K562 (cell line): ENCODE measurements at regions not wholly inside any gene's neighbourhood (a gene's known extent, or its start where the extent isn't known, plus 50 kb on each side); places are given as distances from the start of the nearest gene placed in this dataset.

Experiments used
- ATF1 ChIP-seq, 2 experiments: fragments of 450-650 bp in 1 of 2; IDR thresholded peaks; 2 replicates each; pipeline ENCODE4 v1.6.1; 2016; ENCODE audit warnings: missing compliant biosample characterization in 1 of 2, missing genetic modification characterization in 1 of 2
- BCOR ChIP-seq: fragments of 450-650 bp; IDR thresholded peaks from 2 replicates; pipeline ENCODE4 v1.6.1; 2016
- E2F4 ChIP-seq: sonication (generic); formaldehyde crosslinking; IDR thresholded peaks from 2 replicates; pipeline ENCODE4 v1.8.0; 2022; ENCODE audit warnings: mild to moderate bottlenecking, low read depth, missing genetic modification reagents
- MCM3 ChIP-seq: fragments of 450-650 bp; IDR thresholded peaks from 2 replicates; pipeline ENCODE4 v1.6.1; 2016
- MYBL2 ChIP-seq, 2 experiments: fragments of 450-650 bp in 1 of 2; sonication (generic) in 1 of 2; formaldehyde crosslinking in 1 of 2; IDR thresholded peaks; 2 replicates each; pipeline versions ENCODE4 v1.6.1 to v1.8.1; 2017 to 2022; ENCODE audit warnings: borderline replicate concordance in 1 of 2, inconsistent platforms in 1 of 2, low read depth in 1 of 2, mild to moderate bottlenecking in 1 of 2, missing genetic modification reagents in 1 of 2, moderate library complexity in 1 of 2
- PKNOX1 ChIP-seq: fragments of 450-650 bp; IDR thresholded peaks from 2 replicates; pipeline ENCODE4 v1.6.1; 2016
- POLR2H ChIP-seq: IDR thresholded peaks from 2 replicates; pipeline ENCODE4 v1.6.1; 2016; ENCODE audit warnings: missing genetic modification characterization, low read depth, mild to moderate bottlenecking, control low read depth, missing compliant biosample characterization, moderate library complexity
- REST ChIP-seq, 2 experiments: fragments of 450-650 bp; formaldehyde crosslinking in 1 of 2; IDR thresholded peaks; 2 replicates each; pipeline versions ENCODE4 v1.4.0 to v1.6.1; 2014 to 2020; ENCODE audit warnings: mild to moderate bottlenecking in 2 of 2, borderline replicate concordance in 1 of 2, low read depth in 1 of 2
- SP2 ChIP-seq: IDR thresholded peaks from 2 replicates; pipeline ENCODE4 v1.6.1; 2011; ENCODE audit warnings: mild to moderate bottlenecking, low read depth, low read length, moderate library complexity; ENCODE audit not compliant: poor library complexity, severe bottlenecking; ENCODE audit errors: extremely low read depth
- SUPT5H ChIP-seq: fragments of 450-650 bp; IDR thresholded peaks from 2 replicates; pipeline ENCODE4 v1.6.1; 2016
- TAF1 ChIP-seq: IDR thresholded peaks from 2 replicates; pipeline ENCODE4 v1.6.1; 2011; ENCODE audit warnings: mild to moderate bottlenecking, low read length, moderate library complexity; ENCODE audit not compliant: insufficient read depth, control insufficient read depth, severe bottlenecking; ENCODE audit errors: extremely low read depth
- ZNF143 ChIP-seq: sonication (generic); formaldehyde crosslinking; IDR thresholded peaks from 2 replicates; pipeline ENCODE4 v1.9.0; 2022; ENCODE audit warnings: mild to moderate bottlenecking, missing genetic modification reagents
- TF ChIP-seq, protein P1 (sequence below): fragments of 250-450 bp; sonication (Bioruptor Pico); IDR thresholded peaks from 2 replicates; pipeline ENCODE4 v1.5.0; 2021; ENCODE audit warnings: mild to moderate bottlenecking, moderate library complexity

DNA sequence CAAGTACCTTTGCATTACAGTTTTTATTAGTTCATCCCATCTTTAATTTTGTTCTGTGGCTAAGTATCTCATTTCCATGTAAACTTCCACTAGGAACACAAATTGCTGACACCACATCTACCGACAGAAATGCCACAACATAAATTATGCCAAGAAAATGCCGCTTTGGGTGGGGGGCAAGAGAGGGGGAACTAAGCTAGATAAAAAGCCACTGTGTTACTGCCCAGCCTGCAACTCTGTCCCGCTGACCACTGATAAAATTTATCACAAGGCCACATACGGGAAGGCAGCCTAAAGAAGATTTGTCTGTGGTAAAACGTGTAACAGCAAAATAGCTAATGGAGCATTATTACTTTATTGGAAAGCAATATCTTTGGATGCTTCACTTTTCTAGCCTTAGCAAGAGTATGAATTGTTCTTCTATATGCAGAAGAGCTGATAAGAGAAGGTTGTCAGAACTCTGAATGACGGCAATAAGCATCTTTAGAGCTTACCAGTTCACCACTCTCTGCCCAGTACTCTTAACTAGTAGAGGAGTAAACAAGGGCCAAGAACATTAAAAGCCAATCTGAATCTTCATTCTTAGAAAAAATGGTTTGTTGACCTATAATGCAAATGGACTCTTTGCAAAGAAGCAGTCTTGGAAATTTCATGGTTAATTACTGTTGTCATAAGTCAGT, 172.2 kb upstream of the MEF2C start (continued):
- TF ChIP-seq REST (IDR thresholded peaks at IDR 0.05; ENCODE audit: borderline replicate concordance) (no peak), REST (CRISPR knock-in tag; IDR thresholded peaks at IDR 0.05; ENCODE audit: low read depth) (no peak), PKNOX1 (peak; percentile 29; the same call in 1 of the 2 replicates), MYBL2 (IDR thresholded peaks at IDR 0.05; ENCODE audit: low read depth) (no peak), MYBL2 (CRISPR knock-in tag; IDR thresholded peaks at IDR 0.05; ENCODE audit: borderline replicate concordance) (no peak), ZNF143 (no peak), BCOR (no peak), TAF1 (no peak), SUPT5H (no peak), E2F4 (CRISPR knock-in tag) (no peak), MCM3 (no peak), SP2 (no peak), POLR2H (tag) (no peak), ATF1 (CRISPR knock-in tag; IDR thresholded peaks at IDR 0.05) (no peak), ATF1 (tag; IDR thresholded peaks at IDR 0.05) (peak; percentile 22; the same call in 1 of the 2 replicates)
- TF ChIP-seq, protein P1, sequence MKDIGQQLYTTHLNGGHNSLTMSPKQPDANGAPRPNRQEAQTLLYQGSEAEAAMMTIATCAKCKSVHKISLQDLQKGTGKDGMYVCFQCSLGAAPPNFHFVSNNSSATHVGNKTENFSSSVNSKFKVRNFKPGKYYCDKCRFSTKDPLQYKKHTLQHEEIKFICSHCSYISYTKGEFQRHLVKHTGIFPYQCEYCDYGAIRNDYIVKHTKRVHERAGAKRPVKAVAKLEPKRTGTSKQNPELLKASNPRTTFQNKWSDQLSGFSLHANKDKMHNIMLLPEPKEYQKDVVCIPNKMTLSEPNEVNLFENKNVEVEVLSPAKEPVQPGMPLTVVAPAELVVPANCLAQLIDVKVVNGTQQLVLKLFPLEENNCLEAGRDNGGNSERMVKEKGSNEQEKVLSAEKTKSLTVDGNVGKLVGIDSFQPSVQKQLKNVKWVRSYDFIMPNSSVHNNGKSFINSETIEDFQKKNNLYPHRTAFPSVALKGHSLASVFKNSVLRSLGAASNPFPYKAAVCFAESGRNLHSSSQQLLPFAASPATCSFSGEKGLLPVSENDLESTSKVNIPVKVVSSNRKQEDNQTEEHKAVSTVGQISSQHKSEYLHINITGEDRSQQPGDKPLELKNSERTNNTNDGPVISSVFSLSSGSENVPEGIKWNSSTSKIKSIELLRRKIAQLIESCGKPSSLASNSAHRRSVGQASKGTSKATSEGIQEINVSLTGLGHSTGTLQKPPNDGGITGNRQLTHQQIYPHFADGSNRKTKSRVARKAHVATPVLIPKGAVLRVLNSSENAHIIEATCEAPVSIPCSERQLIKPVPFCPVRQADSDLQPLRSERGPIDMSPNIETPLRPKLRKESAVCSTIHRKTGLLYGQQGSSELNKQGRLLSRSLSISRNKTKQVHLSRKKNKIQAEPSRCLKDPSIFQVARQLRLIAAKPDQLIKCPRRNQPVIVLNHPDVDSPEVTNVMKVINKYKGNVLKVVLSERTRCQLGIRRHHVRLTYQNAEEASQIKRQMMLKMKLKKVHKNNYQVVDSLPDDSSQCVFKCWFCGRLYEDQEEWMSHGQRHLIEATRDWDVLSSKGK (CRISPR knock-in tag), result no peak
